SU-DHL-6 (cell line): ENCODE measurements at regions not wholly inside any gene's neighbourhood (a gene's known extent, or its start where the extent isn't known, plus 50 kb on each side); places are given as distances from the start of the nearest gene placed in this dataset.

Experiments
- H2AFZ ChIP-seq: fragments of 200-600 bp; sonication (generic); 2 replicates; pipeline ENCODE4 v1.6.1; 2014; ENCODE audit warnings: low read depth, mild to moderate bottlenecking, moderate library complexity, mixed read lengths, antibody characterized with exemption, low read length; ENCODE audit not compliant: severe bottlenecking
- H3F3A ChIP-seq: fragments of 200-600 bp; shearing (Covaris generic); 2 replicates; pipeline ENCODE4 v1.6.0; 2016; ENCODE audit warnings: antibody characterized with exemption, mild to moderate bottlenecking; ENCODE audit not compliant: insufficient read depth
- H3K27ac ChIP-seq: fragments of 200-600 bp; sonication (generic); 2 replicates; pipeline ENCODE4 v1.5.1; 2016; ENCODE audit warnings: low read depth, mild to moderate bottlenecking, low read length, moderate library complexity, mixed read lengths
- H3K27me3 ChIP-seq: fragments of 200-600 bp; sonication (generic), shearing (Covaris generic); 2 replicates; pipeline ENCODE4 v1.6.0; 2014; ENCODE audit warnings: mild to moderate bottlenecking, low read length
- H3K36me3 ChIP-seq: fragments of 200-600 bp; sonication (generic); 2 replicates; pipeline ENCODE4 v1.6.1; 2014; ENCODE audit warnings: mild to moderate bottlenecking, low read length, mixed read lengths
- H3K4me2 ChIP-seq: fragments of 300-600, 200-600 bp; shearing (Covaris generic), sonication (generic); 2 replicates; pipeline ENCODE4 v1.6.0; 2014; ENCODE audit warnings: low read length, low read depth, mild to moderate bottlenecking; ENCODE audit not compliant: poor library complexity, severe bottlenecking
- H3K4me3 ChIP-seq: fragments of 200-600 bp; sonication (generic); 2 replicates; pipeline ENCODE4 v1.5.1; 2014; ENCODE audit warnings: antibody characterized with exemption, low read length, mild to moderate bottlenecking, mixed read lengths; ENCODE audit not compliant: insufficient read depth, poor library complexity, severe bottlenecking
- H3K79me2 ChIP-seq: fragments of 200-600 bp; sonication (generic); 2 replicates; pipeline ENCODE4 v1.6.1; 2014; ENCODE audit warnings: mild to moderate bottlenecking, low read length, moderate library complexity; ENCODE audit not compliant: insufficient read depth
- H3K9ac ChIP-seq: fragments of 200-600 bp; sonication (generic); 2 replicates; pipeline ENCODE4 v1.7.0; 2014; ENCODE audit warnings: mild to moderate bottlenecking, low read length
- H3K9me2 ChIP-seq: fragments of 200-600 bp; sonication (generic); replicated peaks from 2 replicates; pipeline ENCODE4 v1.6.1; 2014; ENCODE audit warnings: low read length; ENCODE audit not compliant: insufficient read depth
- H3K9me3 ChIP-seq: fragments of 200-600 bp; sonication (generic); 2 replicates; pipeline ENCODE4 v1.6.1; 2014; ENCODE audit warnings: low read length, mixed read lengths; ENCODE audit not compliant: insufficient read depth
- H4K20me1 ChIP-seq: fragments of 200-600 bp; sonication (generic); 2 replicates; pipeline ENCODE4 v1.6.1; 2014; ENCODE audit warnings: low read depth, mild to moderate bottlenecking, antibody characterized with exemption, low read length, moderate library complexity, mixed read lengths
- EZH2phosphoT487 ChIP-seq: fragments of 200-600 bp; sonication (generic), shearing (Covaris generic); conservative IDR thresholded peaks from 2 replicates; pipeline ENCODE4 v1.6.1; 2018; ENCODE audit warnings: mild to moderate bottlenecking, antibody characterized with exemption, low read length, moderate library complexity, mixed read lengths
- TF ChIP-seq, protein P1 (sequence below): fragments of 200-600 bp; sonication (generic); IDR thresholded peaks from one replicate; pipeline ENCODE4 v1.5.1; 2017; ENCODE audit warnings: antibody characterized with exemption, mild to moderate bottlenecking, low read length, moderate library complexity; ENCODE audit not compliant: insufficient read depth, poor library complexity, severe bottlenecking

DNA sequence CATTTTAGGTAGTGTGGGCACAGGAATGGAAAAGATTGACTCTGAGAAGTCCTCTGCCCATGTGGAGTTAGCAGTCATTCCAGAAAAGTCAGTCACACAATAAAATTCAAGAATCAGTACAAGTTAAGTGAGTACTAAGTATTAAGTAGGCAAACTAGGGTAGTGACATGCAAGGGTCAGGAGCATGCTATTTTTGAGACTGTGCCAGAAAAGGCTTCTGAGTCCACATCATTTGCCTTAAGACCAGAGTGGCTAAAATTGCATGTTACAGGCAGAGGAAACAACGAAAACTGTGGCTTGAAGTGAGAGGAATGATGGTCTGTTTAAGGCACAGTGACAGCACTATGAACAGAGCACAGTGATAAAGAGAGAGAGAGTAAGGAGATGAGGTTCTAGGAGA lies 108.9 kb downstream of the SLC6A15 start:
- Histone ChIP-seq H3K9me2 (no peaks in the 10 kb centered on the region), H3K9me3 (no peaks in the 10 kb centered on the region), H2AFZ (peak overlapping the region; percentile 1), H3K9ac (no peak overlapping the region), H3K4me2 (no peak overlapping the region), H3F3A (no peaks in the 10 kb centered on the region), H3K36me3 (no peaks in the 10 kb centered on the region), H3K79me2 (no peaks in the 10 kb centered on the region), H3K4me3 (no peak overlapping the region), H3K27me3 (no peaks in the 10 kb centered on the region), H3K27ac (no peak overlapping the region), H4K20me1 (no peaks in the 10 kb centered on the region)
- TF ChIP-seq EZH2phosphoT487: no peak
- TF ChIP-seq, protein P1, sequence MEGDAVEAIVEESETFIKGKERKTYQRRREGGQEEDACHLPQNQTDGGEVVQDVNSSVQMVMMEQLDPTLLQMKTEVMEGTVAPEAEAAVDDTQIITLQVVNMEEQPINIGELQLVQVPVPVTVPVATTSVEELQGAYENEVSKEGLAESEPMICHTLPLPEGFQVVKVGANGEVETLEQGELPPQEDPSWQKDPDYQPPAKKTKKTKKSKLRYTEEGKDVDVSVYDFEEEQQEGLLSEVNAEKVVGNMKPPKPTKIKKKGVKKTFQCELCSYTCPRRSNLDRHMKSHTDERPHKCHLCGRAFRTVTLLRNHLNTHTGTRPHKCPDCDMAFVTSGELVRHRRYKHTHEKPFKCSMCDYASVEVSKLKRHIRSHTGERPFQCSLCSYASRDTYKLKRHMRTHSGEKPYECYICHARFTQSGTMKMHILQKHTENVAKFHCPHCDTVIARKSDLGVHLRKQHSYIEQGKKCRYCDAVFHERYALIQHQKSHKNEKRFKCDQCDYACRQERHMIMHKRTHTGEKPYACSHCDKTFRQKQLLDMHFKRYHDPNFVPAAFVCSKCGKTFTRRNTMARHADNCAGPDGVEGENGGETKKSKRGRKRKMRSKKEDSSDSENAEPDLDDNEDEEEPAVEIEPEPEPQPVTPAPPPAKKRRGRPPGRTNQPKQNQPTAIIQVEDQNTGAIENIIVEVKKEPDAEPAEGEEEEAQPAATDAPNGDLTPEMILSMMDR: no peak

DNA sequence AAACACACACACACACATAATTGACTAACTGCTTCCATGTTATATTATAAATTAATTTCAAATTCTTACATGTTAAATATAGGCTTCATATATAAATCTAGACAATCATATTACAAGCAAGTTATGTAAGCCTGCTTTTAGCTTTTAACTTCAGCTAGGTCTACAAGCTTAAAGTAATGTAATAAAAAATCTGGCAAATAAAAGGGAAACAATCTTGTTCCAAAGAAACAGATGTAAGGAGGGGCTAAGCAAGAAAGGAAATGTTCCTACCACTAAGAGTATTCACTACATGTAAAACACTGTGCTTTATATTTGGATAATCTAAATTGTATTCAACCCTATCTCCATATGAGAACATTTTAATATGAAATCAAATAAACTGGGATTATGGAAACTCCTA lies 110.4 kb downstream of the SLC6A15 start:
- Histone ChIP-seq H3K27ac (no peak overlapping the region), H3K4me2 (no peak overlapping the region), H2AFZ (no peak overlapping the region), H3K27me3 (no peaks in the 10 kb centered on the region), H3K9ac (no peak overlapping the region), H3F3A (no peaks in the 10 kb centered on the region), H3K79me2 (no peaks in the 10 kb centered on the region), H3K4me3 (no peak overlapping the region), H4K20me1 (no peaks in the 10 kb centered on the region), H3K9me2 (no peaks in the 10 kb centered on the region), H3K9me3 (no peaks in the 10 kb centered on the region), H3K36me3 (no peaks in the 10 kb centered on the region)
- no peak for TF ChIP-seq EZH2phosphoT487
- TF ChIP-seq, protein P1: no peak

DNA sequence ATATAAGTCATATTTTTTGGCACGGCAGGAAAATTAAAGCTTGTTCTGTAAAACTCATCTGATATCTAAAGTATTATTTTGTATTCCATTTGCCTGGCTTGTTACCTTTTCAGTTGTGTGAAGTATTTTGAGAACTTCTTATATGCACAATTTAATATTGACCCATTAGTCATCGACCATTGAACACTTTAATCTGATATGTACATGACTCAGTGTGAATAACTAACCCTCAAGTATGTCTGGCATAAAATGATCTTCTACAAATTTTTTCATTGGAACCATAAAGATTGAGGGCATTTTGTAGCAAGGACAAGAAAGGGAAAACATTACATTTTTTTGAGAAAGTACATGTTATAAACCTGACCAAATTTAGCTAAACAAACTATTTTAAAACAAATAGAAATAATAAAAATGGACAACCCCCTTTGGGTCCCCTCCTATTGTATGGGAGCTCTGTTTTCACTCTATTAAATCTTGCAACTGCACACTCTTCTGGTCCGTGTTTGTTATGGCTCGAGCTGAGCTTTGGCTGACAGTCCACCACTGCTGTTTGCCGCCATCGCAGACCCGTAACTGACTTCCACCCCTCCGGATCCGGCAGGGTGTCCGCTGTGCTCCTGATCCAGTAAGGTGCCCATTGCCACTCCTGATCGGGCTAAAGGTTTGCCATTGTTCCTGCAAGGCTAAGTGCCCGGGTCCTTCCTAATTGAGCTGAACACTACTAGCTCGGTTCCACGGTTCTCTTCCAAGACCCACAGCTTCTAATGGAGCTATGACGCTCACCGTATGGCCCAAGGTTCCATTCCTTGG lies 118.8 kb downstream of the SLC6A15 start:
- H3K27me3 ChIP-seq: no peaks in the 10 kb centered on the region
- no peaks in the 10 kb centered on the region for H3K9me3 ChIP-seq
- no peaks in the 10 kb centered on the region for H3K9me2 ChIP-seq
- TF ChIP-seq, protein P1: no peak
- TF ChIP-seq EZH2phosphoT487: no peak
- no peak overlapping the region for H3K27ac ChIP-seq
- no peak overlapping the region for H3K4me3 ChIP-seq
- no peak overlapping the region for H2AFZ ChIP-seq
- no peak overlapping the region for H3K9ac ChIP-seq
- H3K36me3 ChIP-seq: no peaks in the 10 kb centered on the region
- H3K79me2 ChIP-seq: no peaks in the 10 kb centered on the region
- H3K4me2 ChIP-seq: no peak overlapping the region
- H3F3A ChIP-seq: no peaks in the 10 kb centered on the region
- H4K20me1 ChIP-seq: no peaks in the 10 kb centered on the region
